ENCODE measurements at regions not wholly inside any gene's neighbourhood (a gene's known extent, or its start where the extent isn't known, plus 50 kb on each side); places are given as distances from the start of the nearest gene placed in this dataset.
"Not testable (repeated sequence)": the region's sequence is repeated elsewhere in the genome, so short reads cannot be mapped to it uniquely, and the experiment has no call there.

GRCh38 chr10:2616215-2616614 is 451.1 kb upstream of the PFKP start:
- DNase-seq, result no peak

- DNase-seq, result no peak
Observed at GRCh38 chr10:2611603-2612002, 455.7 kb upstream of the PFKP start.

GRCh38 chr10:2610946-2611345 is 456.4 kb upstream of the PFKP start:
- DNase-seq, result no peak

GRCh38 chr10:2604891-2605290 is 462.5 kb upstream of the PFKP start:
- DNase-seq, result no peak

DNA sequence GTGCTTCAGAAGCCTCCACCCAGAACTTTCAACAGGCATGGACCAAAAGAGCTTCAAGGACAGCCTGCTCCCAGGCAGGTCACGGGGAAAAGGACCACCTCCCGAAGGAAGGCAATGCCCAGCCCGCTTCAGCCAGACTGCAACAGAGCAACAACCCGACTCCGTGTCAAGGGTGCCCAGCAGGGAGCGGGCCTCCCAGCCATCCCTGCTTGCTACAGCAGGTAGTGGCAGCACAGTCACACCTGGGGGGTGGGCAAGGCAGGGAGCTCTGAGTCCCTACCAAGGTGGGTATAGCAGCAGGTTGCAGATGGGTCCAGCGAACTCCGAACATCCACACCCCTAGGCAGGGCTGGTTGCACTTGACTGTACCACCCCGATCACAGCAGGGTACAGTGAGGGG is 467.8 kb upstream of the PFKP start:
- no peak for DNase-seq

DNA sequence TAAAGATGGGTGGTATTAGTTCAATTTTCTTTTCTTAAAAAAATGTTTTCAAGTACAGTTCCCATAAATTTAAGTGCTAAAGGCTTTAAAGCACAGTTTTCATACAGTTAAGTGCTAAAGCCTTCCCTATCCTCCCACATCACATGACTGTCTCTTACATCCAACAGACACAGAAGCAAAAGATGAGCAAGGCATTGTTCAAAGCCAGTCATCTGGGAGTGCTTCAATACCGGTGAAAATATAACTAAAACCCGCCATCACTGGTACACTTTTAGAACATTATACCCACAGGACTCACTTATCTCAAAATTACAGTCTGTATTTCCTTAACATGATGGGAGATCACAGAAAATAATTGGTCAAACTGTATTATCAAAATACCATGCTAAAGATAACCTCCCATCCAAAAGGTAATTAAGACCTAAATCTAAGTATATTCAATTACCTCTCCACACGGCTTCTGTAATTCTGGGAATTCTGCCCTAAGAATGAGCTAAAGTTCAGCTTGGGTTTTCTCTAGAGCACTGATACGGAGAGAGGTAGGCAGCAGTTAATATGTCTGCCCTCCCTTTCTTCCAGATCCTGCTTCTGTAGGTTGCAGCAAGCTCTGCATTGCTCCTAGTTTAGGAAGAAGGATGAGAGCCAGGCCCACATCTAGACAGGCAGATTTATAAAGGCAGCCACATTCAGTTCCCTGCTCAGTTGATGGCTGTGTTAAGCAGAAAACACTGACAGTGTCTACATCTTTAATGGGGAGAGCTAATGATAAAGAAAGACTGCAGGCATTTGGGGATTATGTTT is 474.8 kb upstream of the PFKP start:
- DNase-seq, result no peak

- no peak for DNase-seq
Observed at GRCh38 chr10:2589196-2589595, 478.2 kb upstream of the PFKP start.

DNA sequence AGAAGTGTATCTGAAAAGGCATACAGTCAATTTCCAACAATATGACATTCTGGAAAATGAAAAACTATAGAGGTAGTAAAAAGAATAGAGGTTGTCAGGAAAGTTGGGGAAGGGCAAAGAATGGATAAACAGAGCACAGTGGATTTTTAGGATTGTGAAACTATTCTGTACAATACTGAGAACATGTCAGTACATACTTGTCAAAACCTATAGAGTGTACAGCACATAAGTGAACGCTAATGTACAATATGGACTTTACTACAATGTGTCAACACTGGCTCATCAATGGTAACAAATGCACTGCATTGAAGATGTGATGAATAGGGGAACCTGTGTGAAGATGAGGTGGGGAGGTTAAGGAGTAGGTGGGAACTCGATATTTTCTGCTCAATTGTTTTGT is 483.0 kb upstream of the PFKP start:
- DNase-seq, result no peak

GRCh38 chr10:2576892-2577291 is 490.5 kb upstream of the PFKP start:
- no peak for DNase-seq

DNA sequence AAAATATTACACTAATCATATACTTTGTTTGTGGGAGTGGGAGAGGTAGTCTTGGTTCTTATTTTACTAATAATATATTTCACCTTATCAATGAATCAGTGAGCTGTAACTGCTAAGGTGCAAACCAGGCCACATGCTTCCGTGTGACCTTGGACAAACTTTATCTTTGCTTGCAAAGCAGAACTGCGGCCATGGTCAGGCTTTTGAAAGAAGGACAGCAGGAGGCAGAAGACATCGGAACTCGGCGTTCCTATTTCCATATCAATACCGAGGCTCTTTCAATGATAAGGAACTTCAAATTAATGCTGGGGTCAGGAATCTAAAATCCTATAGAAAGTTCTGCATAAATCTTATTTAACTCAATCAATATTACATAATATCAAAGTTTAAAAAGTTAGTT is 491.9 kb upstream of the PFKP start:
- no peak for DNase-seq

GRCh38 chr10:2572611-2573010 is 494.7 kb upstream of the PFKP start:
- no peak for DNase-seq

GRCh38 chr10:2556883-2557282 is 510.5 kb upstream of the PFKP start:
- no peak for DNase-seq

DNA sequence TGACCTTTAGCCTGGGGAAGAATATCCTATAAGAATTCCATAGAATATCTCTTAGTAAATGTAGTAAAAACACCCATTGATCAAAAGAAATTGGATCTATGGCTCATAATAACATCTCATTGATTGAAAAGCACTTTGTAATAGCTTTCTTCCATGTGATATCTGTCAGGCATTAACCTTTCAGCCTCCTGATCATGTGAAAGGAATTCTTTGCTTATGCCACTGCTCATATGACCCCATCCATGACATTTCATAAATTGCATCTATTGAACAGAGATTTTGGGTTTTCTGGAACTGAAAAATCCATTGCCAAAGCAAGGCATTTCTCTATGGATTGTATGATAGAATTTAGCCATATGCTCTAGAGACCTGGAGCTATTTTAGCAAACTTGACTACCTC is 519.3 kb upstream of the PFKP start:
- no peak for DNase-seq

GRCh38 chr10:2547606-2548005 is 519.7 kb upstream of the PFKP start:
- no peak for DNase-seq

GRCh38 chr10:2546894-2547293 is 520.5 kb upstream of the PFKP start:
- not testable (repeated sequence) for DNase-seq

- no peak for DNase-seq
Observed at GRCh38 chr10:2543974-2544373, 523.4 kb upstream of the PFKP start.

DNA sequence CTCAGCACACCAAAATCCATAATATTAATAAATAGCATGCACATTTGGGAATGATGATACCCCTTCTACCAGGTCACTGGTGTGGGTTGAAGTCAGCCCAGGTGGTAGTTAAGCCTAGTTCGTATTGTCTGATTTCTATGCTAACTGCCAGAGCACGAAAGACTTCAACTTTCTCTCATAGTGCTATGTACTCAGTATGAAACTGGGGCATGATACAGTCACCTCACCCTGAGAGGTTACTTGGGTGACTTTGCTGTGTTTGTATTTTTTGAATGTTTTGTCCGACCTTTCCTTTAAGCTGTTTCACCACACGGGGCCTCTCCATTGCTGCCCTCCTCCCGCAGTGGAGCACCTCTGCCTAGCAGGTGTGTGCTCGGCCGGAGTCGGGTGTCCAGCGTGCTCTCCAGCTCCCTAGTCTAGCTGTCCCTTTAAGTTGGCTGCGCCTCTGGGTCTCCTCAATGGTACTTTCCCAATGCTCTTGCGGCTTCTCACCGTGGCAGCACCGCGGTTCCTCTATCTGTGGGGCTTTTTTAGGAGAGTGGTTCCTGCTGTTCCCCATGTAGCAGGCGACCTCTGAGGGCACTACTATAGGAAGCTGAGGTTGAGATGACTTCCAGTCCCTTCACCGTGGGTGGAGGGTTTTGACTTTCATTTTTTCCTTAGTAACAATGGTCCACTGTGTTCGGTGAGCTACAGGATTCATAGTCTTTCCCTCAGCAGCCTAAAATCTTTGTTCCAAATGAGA is 524.0 kb upstream of the PFKP start:
- no peak for DNase-seq

GRCh38 chr10:2541176-2541575 is 526.2 kb upstream of the PFKP start:
- no peak for DNase-seq

DNA sequence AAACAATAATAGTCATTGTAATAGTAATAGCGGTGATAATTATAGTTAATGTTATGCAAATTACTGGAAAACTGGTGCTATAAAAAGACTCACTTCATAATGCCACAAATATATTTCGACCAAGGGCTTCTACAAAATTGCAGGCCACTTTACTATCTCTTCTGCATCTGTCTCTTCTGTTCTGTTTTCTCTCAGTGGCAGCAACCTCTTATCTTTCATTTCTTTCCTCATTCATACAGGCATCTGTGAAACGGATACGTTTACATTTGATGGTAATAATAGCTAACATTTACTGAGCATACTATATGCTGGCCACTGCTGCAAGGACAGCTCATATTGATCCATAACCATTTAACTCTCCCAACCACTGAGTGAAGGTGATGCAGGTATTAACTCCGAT is 537.4 kb upstream of the PFKP start:
- no peak for DNase-seq

DNA sequence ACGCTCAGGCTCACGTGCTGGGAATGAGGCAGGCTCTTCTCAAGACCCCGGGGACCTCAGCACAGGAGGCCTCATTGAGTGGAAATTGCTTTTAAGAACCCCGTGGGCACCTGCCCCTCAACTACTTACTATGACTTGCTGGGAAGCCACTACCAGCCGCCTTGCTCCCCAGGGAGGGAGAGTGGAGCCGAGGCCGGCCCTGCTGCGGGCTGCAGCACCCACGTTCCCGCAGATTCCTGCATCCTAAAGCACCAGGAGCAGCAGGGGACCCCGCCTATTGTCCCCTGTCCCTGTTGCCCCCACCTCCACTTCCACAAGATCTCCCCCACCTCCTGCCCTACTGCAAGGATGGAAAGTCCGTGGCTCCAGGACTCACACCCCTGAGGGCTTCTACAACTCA is 541.6 kb upstream of the PFKP start:
- DNase-seq, result no peak

DNA sequence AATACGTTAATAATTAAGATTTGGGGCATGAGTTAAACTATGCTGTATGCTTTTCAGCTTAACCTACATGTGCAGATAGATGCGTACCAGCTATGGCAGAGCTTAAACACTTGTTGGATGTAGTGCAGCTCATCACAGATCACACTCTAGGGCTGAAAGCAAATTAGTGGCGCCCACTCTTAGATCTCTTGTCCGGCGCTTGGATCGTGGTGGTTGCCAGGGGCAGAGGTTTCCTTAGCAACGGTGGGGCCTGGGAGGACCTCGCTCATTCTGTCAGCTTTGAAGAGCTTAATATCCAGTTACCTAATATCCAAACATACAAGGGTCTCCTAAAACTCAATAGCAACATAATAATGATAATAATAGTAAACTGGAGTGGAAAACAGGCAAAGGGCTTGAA is 548.2 kb upstream of the PFKP start:
- DNase-seq, result no peak

DNA sequence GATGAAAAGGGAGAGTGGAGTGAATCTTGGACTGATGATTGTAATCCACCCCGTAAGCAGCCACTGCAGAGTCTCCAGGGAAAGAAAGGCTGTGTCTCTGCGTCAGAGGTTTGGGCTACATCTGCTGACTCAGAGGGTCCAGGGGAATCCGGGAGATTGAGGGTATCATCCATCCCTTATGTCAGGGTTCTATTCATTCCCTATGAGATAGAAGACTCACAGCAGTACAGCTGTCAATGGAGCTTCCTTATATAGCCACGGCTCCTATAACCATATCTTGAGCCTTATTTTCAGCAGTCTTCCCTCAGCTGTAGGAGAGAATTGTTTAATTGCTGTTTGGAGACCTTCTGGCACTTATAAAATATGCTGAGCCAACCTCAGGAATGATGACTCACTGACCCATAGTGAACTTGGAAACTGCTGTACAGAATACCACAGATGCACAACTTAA is 558.2 kb upstream of the PFKP start:
- no peak for DNase-seq

DNA sequence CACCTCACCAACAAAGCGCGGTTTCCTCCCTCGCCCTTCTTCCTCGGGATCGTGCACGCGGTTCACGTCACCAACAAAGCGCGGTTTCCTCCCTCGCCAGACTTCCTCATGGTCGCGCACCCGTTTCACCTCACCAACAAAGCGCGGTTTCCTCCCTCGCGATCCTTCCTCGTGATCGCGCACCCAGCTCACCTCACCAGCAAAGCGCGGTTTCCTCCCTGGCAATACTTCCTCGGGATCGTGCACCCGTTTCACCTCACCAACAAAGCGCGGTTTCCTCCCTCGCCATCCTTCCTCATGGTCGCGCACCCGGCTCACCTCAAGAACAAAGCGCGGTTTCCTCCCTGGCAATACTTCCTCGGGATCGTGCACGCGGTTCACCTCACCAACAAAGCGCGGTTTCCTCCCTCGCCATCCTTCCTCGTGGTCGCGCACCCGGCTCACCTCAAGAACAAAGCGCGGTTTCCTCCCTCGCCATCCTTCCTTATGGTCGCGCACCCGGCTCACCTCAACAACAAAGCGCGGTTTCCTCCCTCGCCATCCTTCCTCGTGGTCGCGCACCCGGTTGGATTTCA is 565.9 kb upstream of the PFKP start:
- DNase-seq, result not testable (repeated sequence)

DNA sequence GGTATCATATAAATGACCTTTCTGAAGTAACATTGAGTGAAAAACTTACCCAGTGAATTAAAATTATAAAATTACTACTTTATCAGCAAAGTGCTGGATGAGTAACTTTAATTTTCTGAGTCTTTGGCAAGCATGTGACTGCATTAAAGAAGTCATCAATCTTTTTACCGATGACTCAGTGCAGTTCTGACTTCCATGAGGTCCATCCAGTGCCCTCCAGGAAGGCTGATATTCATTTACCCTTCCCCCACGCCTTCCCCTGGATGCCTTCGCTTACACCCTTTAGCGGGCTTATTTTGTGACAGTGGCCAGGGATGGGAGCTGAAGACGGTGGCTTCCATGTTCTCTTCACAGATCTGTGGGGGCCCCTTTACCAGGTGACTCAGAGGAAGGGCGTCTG is 572.9 kb upstream of the PFKP start:
- DNase-seq, result no peak

All from stimulated activated CD4-positive, alpha-beta T cell treated with anti-CD3 and anti-CD28 coated beads, Interleukin-4, amount 100 ng/mL, for 4 hours (primary cell).